AG04450 (cell line): ENCODE measurements at regions not wholly inside any gene's neighbourhood (a gene's known extent, or its start where the extent isn't known, plus 50 kb on each side); places are given as distances from the start of the nearest gene placed in this dataset.

Experiments used
- CTCF ChIA-PET: fragments of 300-600, 350-600 bp; formaldehyde crosslinking; extraction: SDS; loops from one replicate; lab custom pipeline; 2022; ENCODE audit warnings: antibody characterized with exemption, inconsistent platforms; lab: Charles Lee
- POLR2A ChIA-PET: fragments of 350-600 bp; formaldehyde crosslinking; extraction: SDS; loops from one replicate; lab custom pipeline; 2021; ENCODE audit warnings: antibody characterized with exemption, inconsistent platforms; lab: Yijun Ruan, JAX
- DNase-seq: peaks from one replicate; pipeline ENCODE4 v3.0.0-alpha.2; 2011; ENCODE audit warnings: low read depth, low spot score
- H3K27ac ChIP-seq: one replicate; pipeline ENCODE4 v1.5.1; 2012; ENCODE audit warnings: low read depth, low read length, control low read depth
- H3K27me3 ChIP-seq: one replicate; pipeline ENCODE4 v1.6.0; 2012; ENCODE audit warnings: low read length; ENCODE audit not compliant: control insufficient read depth, insufficient read depth
- H3K4me3 ChIP-seq: 2 replicates; pipeline ENCODE4 v1.5.1; 2011; ENCODE audit warnings: mild to moderate bottlenecking, low read depth, low read length, control low read depth
- H3K9me3 ChIP-seq: 2 replicates; pipeline ENCODE4 v1.5.1; 2012; ENCODE audit warnings: low read length; ENCODE audit not compliant: control insufficient read depth, insufficient read depth
- CTCF ChIP-seq: IDR thresholded peaks from 2 replicates; pipeline ENCODE4 v1.5.1; 2011; ENCODE audit warnings: low read depth, low read length, control low read depth, inconsistent platforms

GRCh38 chr3:168533600-168533999 is 437.9 kb upstream of the GOLIM4 start:
- ChIA-PET CTCF (interaction anchor here (0.7 to 1.1 kb wide), 2 partner anchors 11 to 465 kb away, joined by 4 read pairs; no protein-coding TSS in a partner anchor), POLR2A (no interaction called here)
- no peak for TF ChIP-seq CTCF
- H3K27ac ChIP-seq: no peak overlapping the region
- H3K27me3 ChIP-seq: no peaks in the 10 kb centered on the region
- no peak overlapping the region for H3K4me3 ChIP-seq
- H3K9me3 ChIP-seq: no peaks in the 10 kb centered on the region
- no peak for DNase-seq

GRCh38 chr3:168532135-168532534 is 436.4 kb upstream of the GOLIM4 start:
- DNase-seq: no peak
- no peaks in the 10 kb centered on the region for H3K27me3 ChIP-seq
- POLR2A ChIA-PET: no interaction called here
- CTCF ChIA-PET: no interaction called here
- no peak overlapping the region for H3K27ac ChIP-seq
- H3K4me3 ChIP-seq: no peak overlapping the region
- no peak for TF ChIP-seq CTCF
- H3K9me3 ChIP-seq: no peaks in the 10 kb centered on the region

- H3K9me3 ChIP-seq: no peaks in the 10 kb centered on the region
- no peak for TF ChIP-seq CTCF
- H3K27me3 ChIP-seq: no peaks in the 10 kb centered on the region
- H3K4me3 ChIP-seq: no peak overlapping the region
- H3K27ac ChIP-seq: no peak overlapping the region
- ChIA-PET CTCF (no interaction called here), POLR2A (no interaction called here)
- DNase-seq: no peak
Measured at GRCh38 chr3:168531116-168531515, 435.4 kb upstream of the GOLIM4 start.

GRCh38 chr3:168524129-168524528 is 428.4 kb upstream of the GOLIM4 start:
- ChIA-PET POLR2A (no interaction called here), CTCF (no interaction called here)
- H3K4me3 ChIP-seq: no peak overlapping the region
- DNase-seq: no peak
- no peak overlapping the region for H3K27ac ChIP-seq
- no peaks in the 10 kb centered on the region for H3K27me3 ChIP-seq
- H3K9me3 ChIP-seq: no peaks in the 10 kb centered on the region
- no peak for TF ChIP-seq CTCF

GRCh38 chr3:168517249-168518071 is 421.7 kb upstream of the GOLIM4 start:
- Histone ChIP-seq H3K27ac (no peak overlapping the region), H3K9me3 (no peaks in the 10 kb centered on the region), H3K27me3 (no peaks in the 10 kb centered on the region), H3K4me3 (no peak overlapping the region)
- ChIA-PET CTCF (interaction anchor here (0.8 to 2.1 kb wide), 3 partner anchors 13 to 347 kb away, joined by 3 to 10 read pairs (median 4); no protein-coding TSS in a partner anchor), POLR2A (no interaction called here)
- no peak for DNase-seq
- no peak for TF ChIP-seq CTCF
